ENCODE measurements at regions not wholly inside any gene's neighbourhood (a gene's known extent, or its start where the extent isn't known, plus 50 kb on each side); places are given as distances from the start of the nearest gene placed in this dataset.

GRCh38 chr6:6751619-6752023 is 163.1 kb downstream of the LY86 start:
- no peak overlapping the region for H3K4me3 Mint-ChIP-seq (ENCODE audit: low read depth)

GRCh38 chr6:6752129-6752528 is 163.6 kb downstream of the LY86 start:
- peaks cover 16% of the 10 kb centered on the region for H3K4me1 Mint-ChIP-seq (ENCODE audit: low read depth)
- no peak for DNase-seq (ENCODE audit: low spot score, unreplicated experiment)
- TF ChIP-seq CTCF (IDR thresholded peaks at IDR 0.05; ENCODE audit: unreplicated experiment), result no peak
- no peak overlapping the region for H3K4me3 Mint-ChIP-seq (ENCODE audit: low read depth)
- H3K9me3 Mint-ChIP-seq (ENCODE audit: low read depth), result no peaks in the 10 kb centered on the region
- H3K27ac Mint-ChIP-seq, result no peak overlapping the region
- H3K27me3 Mint-ChIP-seq, result no peaks in the 10 kb centered on the region
- H3K36me3 Mint-ChIP-seq (ENCODE audit: insufficient read depth), result no peaks in the 10 kb centered on the region

More at GRCh38 chr6:6751619-6752023, 163.1 kb downstream of the LY86 start:
- no peak for TF ChIP-seq CTCF (IDR thresholded peaks at IDR 0.05; ENCODE audit: unreplicated experiment)
- Mint-ChIP-seq H3K27ac (no peak overlapping the region), H3K27me3 (no peaks in the 10 kb centered on the region), H3K36me3 (ENCODE audit: insufficient read depth) (no peaks in the 10 kb centered on the region), H3K9me3 (ENCODE audit: low read depth) (no peaks in the 10 kb centered on the region), H3K4me1 (ENCODE audit: low read depth) (peaks cover 16% of the 10 kb centered on the region)
- DNase-seq (ENCODE audit: low spot score, unreplicated experiment), result no peak

- H3K36me3 Mint-ChIP-seq (ENCODE audit: insufficient read depth), result no peaks in the 10 kb centered on the region
- no peak overlapping the region for H3K27ac Mint-ChIP-seq
- no peak overlapping the region for H3K4me3 Mint-ChIP-seq (ENCODE audit: low read depth)
- no peaks in the 10 kb centered on the region for H3K27me3 Mint-ChIP-seq
- no peak for DNase-seq (ENCODE audit: low spot score, unreplicated experiment)
- no peak for TF ChIP-seq CTCF (IDR thresholded peaks at IDR 0.05; ENCODE audit: unreplicated experiment)
- no peaks in the 10 kb centered on the region for H3K9me3 Mint-ChIP-seq (ENCODE audit: low read depth)
- H3K4me1 Mint-ChIP-seq (ENCODE audit: low read depth), result peaks cover 20% of the 10 kb centered on the region
These were observed 164.8 kb downstream of the LY86 start for GRCh38 chr6:6753301-6753700.

GRCh38 chr6:6756526-6756925 is 168.0 kb downstream of the LY86 start:
- no peak overlapping the region for H3K4me3 Mint-ChIP-seq (ENCODE audit: low read depth)
- peaks cover 3% of the 10 kb centered on the region for H3K9me3 Mint-ChIP-seq (ENCODE audit: low read depth)
- no peak for DNase-seq (ENCODE audit: low spot score, unreplicated experiment)
- no peaks in the 10 kb centered on the region for H3K36me3 Mint-ChIP-seq (ENCODE audit: insufficient read depth)
- peaks cover 30% of the 10 kb centered on the region for H3K4me1 Mint-ChIP-seq (ENCODE audit: low read depth)
- no peak overlapping the region for H3K27ac Mint-ChIP-seq
- TF ChIP-seq CTCF (IDR thresholded peaks at IDR 0.05; ENCODE audit: unreplicated experiment), result no peak
- H3K27me3 Mint-ChIP-seq, result no peaks in the 10 kb centered on the region

- DNase-seq (ENCODE audit: low spot score, unreplicated experiment), result no peak
- peaks cover 23% of the 10 kb centered on the region for H3K4me1 Mint-ChIP-seq (ENCODE audit: low read depth)
- peaks cover 3% of the 10 kb centered on the region for H3K9me3 Mint-ChIP-seq (ENCODE audit: low read depth)
- peaks cover 3% of the 10 kb centered on the region for H3K27me3 Mint-ChIP-seq
- H3K27ac Mint-ChIP-seq, result peak overlapping the region; percentile 97
- H3K36me3 Mint-ChIP-seq (ENCODE audit: insufficient read depth), result no peaks in the 10 kb centered on the region
- TF ChIP-seq CTCF (IDR thresholded peaks at IDR 0.05; ENCODE audit: unreplicated experiment), result no peak
- H3K4me3 Mint-ChIP-seq (ENCODE audit: low read depth), result peak overlapping the region; percentile 32
These were observed 170.0 kb downstream of the LY86 start for GRCh38 chr6:6758546-6758914.

Data from progenitor cell of endocrine pancreas (in vitro differentiated cells).